Liver (tissue), 7 donors: ENCODE measurements at regions not wholly inside any gene's neighbourhood (a gene's known extent, or its start where the extent isn't known, plus 50 kb on each side); places are given as distances from the start of the nearest gene placed in this dataset.
"Not testable (repeated sequence)": the region's sequence is repeated elsewhere in the genome, so short reads cannot be mapped to it uniquely, and the experiment has no call there.

Experiments
- DNase-seq: peaks from one replicate; pipeline ENCODE4 v3.0.0-alpha.2; 2017; ENCODE audit warnings: low spot score
- H3K27ac ChIP-seq, 2 donors: one replicate each; pipeline ENCODE4 v1.7.0; 2013; ENCODE audit warnings: inconsistent platforms in 2 of 2, low read length in 2 of 2, control low read depth in 1 of 2, low read depth in 1 of 2, mild to moderate bottlenecking in 1 of 2
- H3K27me3 ChIP-seq, 4 donors: one replicate each; pipeline versions ENCODE4 v1.6.1 to v1.7.0; 2013; ENCODE audit warnings: low read length in 3 of 4, inconsistent platforms in 1 of 4, mild to moderate bottlenecking in 1 of 4, moderate library complexity in 1 of 4; ENCODE audit not compliant: control insufficient read depth in 4 of 4, insufficient read depth in 4 of 4
- H3K36me3 ChIP-seq, 4 donors: one replicate each; pipeline versions ENCODE4 v1.6.1 to v1.7.0; 2013; ENCODE audit warnings: low read length in 3 of 4, mild to moderate bottlenecking in 3 of 4, low read depth in 1 of 4, moderate library complexity in 1 of 4; ENCODE audit not compliant: control insufficient read depth in 4 of 4, insufficient read depth in 3 of 4
- H3K4me1 ChIP-seq, 4 donors: one replicate each; pipeline versions ENCODE4 v1.6.1 to v1.7.0; 2013; ENCODE audit warnings: low read length in 3 of 4, mild to moderate bottlenecking in 3 of 4, moderate library complexity in 1 of 4; ENCODE audit not compliant: control insufficient read depth in 4 of 4, insufficient read depth in 4 of 4
- H3K4me3 ChIP-seq, 3 donors: one replicate each; pipeline versions ENCODE4 v1.6.1 to v1.7.0; 2013; ENCODE audit warnings: low read length in 3 of 3, control low read depth in 1 of 3, low read depth in 1 of 3, mild to moderate bottlenecking in 1 of 3
- H3K9ac ChIP-seq, 2 donors: one replicate each; pipeline ENCODE4 v1.7.0; 2013; ENCODE audit warnings: low read length in 2 of 2, mild to moderate bottlenecking in 2 of 2, moderate library complexity in 2 of 2, control low read depth in 1 of 2, low read depth in 1 of 2
- H3K9me3 ChIP-seq, 4 donors: one replicate each; pipeline versions ENCODE4 v1.6.1 to v1.7.0; 2013; ENCODE audit warnings: low read length in 3 of 4; ENCODE audit not compliant: control insufficient read depth in 4 of 4
- HNF4A ChIP-seq, 2 donors: conservative IDR thresholded peaks; 2 replicates each; pipeline ENCODE4 v1.6.1; 2016; ENCODE audit warnings: antibody characterized with exemption in 2 of 2, mild to moderate bottlenecking in 2 of 2
- HNF4G ChIP-seq: IDR thresholded peaks from 2 replicates; pipeline ENCODE4 v1.6.1; 2016; ENCODE audit warnings: antibody characterized with exemption
- JUND ChIP-seq, 2 donors: IDR thresholded peaks; 2 replicates each; pipeline ENCODE4 v1.6.1; 2016; ENCODE audit warnings: antibody characterized with exemption in 2 of 2
- SP1 ChIP-seq: IDR thresholded peaks from 2 replicates; pipeline ENCODE4 v1.6.1; 2018; ENCODE audit warnings: antibody characterized with exemption, mild to moderate bottlenecking
- TAF1 ChIP-seq: conservative IDR thresholded peaks from 2 replicates; pipeline ENCODE4 v1.6.1; 2016; ENCODE audit warnings: antibody characterized with exemption, mild to moderate bottlenecking
- WGBS: extraction: QIAGEN DNeasy Blood & Tissue Kit; methylation state at CpG from one replicate; pipeline ENCODE4 v1.1.7; 2013; 5-methylcytosine and 5-hydroxymethylcytosine counted together
- TF ChIP-seq, protein P1 (sequence below): IDR thresholded peaks from 2 replicates; pipeline ENCODE4 v1.6.1; 2016; ENCODE audit warnings: antibody characterized with exemption, mild to moderate bottlenecking
- TF ChIP-seq, protein P2 (sequence below): IDR thresholded peaks from 2 replicates; pipeline ENCODE4 v1.6.1; 2016; ENCODE audit warnings: antibody characterized with exemption
- donor health status: healthy.
- donor health status: healthy.
- donor health status: healthy.
- donor health status: healthy.

DNA sequence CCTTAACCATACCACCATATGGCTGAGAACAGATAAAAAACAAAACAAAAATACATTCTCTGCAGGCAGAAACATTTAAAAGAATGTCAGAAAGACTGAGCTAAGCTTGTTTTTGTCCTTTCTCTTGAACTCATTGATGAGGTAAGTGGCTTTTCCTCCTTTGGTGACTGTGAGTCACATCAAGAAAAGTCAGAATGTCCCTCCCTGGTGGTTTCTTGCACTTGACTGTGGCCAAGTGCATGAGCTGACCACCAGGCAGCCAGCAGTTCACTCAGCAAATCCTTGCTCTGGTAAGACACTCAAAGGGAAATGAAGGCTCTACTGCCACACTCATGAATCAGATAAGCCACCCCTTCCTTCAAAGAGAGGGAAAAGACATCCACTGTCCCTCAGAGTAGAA is 970.9 kb downstream of the TAF11L14 start (continued):
- TF ChIP-seq, protein P1, sequence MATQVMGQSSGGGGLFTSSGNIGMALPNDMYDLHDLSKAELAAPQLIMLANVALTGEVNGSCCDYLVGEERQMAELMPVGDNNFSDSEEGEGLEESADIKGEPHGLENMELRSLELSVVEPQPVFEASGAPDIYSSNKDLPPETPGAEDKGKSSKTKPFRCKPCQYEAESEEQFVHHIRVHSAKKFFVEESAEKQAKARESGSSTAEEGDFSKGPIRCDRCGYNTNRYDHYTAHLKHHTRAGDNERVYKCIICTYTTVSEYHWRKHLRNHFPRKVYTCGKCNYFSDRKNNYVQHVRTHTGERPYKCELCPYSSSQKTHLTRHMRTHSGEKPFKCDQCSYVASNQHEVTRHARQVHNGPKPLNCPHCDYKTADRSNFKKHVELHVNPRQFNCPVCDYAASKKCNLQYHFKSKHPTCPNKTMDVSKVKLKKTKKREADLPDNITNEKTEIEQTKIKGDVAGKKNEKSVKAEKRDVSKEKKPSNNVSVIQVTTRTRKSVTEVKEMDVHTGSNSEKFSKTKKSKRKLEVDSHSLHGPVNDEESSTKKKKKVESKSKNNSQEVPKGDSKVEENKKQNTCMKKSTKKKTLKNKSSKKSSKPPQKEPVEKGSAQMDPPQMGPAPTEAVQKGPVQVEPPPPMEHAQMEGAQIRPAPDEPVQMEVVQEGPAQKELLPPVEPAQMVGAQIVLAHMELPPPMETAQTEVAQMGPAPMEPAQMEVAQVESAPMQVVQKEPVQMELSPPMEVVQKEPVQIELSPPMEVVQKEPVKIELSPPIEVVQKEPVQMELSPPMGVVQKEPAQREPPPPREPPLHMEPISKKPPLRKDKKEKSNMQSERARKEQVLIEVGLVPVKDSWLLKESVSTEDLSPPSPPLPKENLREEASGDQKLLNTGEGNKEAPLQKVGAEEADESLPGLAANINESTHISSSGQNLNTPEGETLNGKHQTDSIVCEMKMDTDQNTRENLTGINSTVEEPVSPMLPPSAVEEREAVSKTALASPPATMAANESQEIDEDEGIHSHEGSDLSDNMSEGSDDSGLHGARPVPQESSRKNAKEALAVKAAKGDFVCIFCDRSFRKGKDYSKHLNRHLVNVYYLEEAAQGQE: no peak

DNA sequence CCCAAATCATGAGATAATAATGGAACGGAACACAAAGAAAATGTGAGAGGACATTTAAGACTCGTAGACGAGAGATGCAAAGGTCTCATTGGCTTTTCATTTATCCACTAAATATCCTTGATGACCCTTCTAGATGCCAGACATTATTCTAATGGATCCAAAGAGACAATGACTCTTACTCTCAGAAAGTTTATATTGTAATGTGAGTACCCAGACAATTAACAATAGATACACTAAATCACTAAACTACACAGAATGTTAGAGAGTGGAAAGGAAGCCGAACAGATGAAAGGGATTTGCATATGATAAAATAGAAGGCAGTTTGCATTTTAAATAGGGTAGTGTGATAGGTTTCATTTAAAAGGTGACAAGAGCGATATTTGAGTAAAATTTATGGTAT is 973.3 kb downstream of the TAF11L14 start:
- 70% methylated on average over 5 of the region's 5 CpGs for WGBS
- TF ChIP-seq HNF4A (conservative IDR thresholded peaks at IDR 0.05) (no peak), HNF4G (no peak)
- Histone ChIP-seq H3K27me3 (no peaks in the 10 kb centered on the region), H3K9ac (no peak overlapping the region), H3K9me3 (no peaks in the 10 kb centered on the region), H3K4me3 (no peak overlapping the region), H3K4me1 (no peaks in the 10 kb centered on the region), H3K27ac (no peak overlapping the region), H3K36me3 (no peaks in the 10 kb centered on the region)
- DNase-seq: no peak

DNA sequence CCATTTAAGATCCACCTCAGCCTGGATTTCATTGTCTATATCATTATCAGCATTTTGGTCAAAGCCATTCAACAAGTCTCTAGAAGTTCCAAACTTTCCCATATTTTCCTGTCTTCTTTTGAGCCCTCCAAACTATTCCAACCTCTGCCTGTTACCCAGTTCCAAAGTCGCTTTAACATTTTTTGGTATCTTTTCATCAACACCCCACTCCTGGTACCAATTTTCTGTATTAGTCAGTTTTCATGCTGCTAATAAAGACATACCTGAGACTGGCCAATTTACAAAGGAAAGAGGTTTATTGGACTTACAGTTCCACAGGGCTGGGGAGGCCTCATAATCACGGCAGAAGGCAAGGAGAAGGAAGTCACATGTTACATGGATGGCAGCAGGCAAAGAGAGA is 982.9 kb downstream of the TAF11L14 start:
- peaks cover 0 to 10% (median 4%) of the 10 kb centered on the region in 4 donors for H3K9me3 ChIP-seq
- not testable (repeated sequence) for H3K4me1 ChIP-seq

DNA sequence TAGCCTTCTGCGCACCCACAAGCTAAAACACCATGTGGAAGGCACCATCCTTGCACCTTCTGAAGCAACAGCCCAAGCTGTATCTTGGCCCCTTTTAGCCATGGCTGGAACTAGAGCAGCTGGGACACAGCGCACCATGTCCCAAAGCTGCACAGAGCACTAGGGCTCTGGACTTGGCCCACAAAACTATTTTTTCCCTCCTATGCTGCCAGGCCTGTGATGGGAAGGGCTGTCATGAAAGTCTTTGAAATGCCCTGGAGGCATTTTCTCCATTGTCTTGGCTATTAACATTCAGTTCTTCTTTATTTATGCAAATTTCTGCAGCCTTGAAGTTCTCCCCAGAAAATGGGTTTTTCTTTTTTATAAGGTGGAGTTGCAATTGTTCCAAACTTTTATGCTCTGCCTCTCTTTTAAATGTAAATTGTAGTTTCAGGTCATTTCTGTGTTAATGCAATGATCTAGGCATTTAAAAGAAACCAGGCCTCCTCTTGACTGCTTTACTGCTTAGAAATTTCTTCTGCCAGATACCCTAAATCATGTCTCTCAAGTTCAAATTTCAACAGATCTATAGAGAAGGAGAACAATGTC is 996.3 kb downstream of the TAF11L14 start:
- 91% methylated on average over 2 of the region's 2 CpGs for WGBS
- Histone ChIP-seq H3K27ac (no peak overlapping the region), H3K4me1 (no peaks in the 10 kb centered on the region), H3K4me3 (no peak overlapping the region), H3K36me3 (no peaks in the 10 kb centered on the region), H3K9ac (no peak overlapping the region), H3K9me3 (no peaks in the 10 kb centered on the region), H3K27me3 (no peaks in the 10 kb centered on the region)
- TF ChIP-seq SP1: no peak
- TF ChIP-seq, protein P2, sequence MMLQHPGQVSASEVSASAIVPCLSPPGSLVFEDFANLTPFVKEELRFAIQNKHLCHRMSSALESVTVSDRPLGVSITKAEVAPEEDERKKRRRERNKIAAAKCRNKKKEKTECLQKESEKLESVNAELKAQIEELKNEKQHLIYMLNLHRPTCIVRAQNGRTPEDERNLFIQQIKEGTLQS: no peak
- TF ChIP-seq JUND (IDR thresholded peaks at IDR 0.05): no peak
- no peak for TF ChIP-seq TAF1
- no peak for DNase-seq

More for the DNA sequence above, 982.9 kb downstream of the TAF11L14 start:
- DNase-seq, H3K27ac ChIP-seq, H3K9ac ChIP-seq, H3K4me3 ChIP-seq, H3K36me3 ChIP-seq, H3K27me3 ChIP-seq: not testable (repeated sequence)
- WGBS: 79% methylated on average over 2 of the region's 2 CpGs
